ENCODE measurements at regions not wholly inside any gene's neighbourhood (a gene's known extent, or its start where the extent isn't known, plus 50 kb on each side); places are given as distances from the start of the nearest gene placed in this dataset.

GRCh38 chr22:49641770-49642313 is 185.8 kb downstream of the BRD1 start:
- DNase-seq (ENCODE audit: low read depth, low spot score) = no peak

- no peak for DNase-seq (ENCODE audit: low read depth, low spot score)
Observed at GRCh38 chr22:49640366-49641095, 187.1 kb downstream of the BRD1 start.

GRCh38 chr22:49639956-49640355 is 187.7 kb downstream of the BRD1 start:
- DNase-seq (ENCODE audit: low read depth, low spot score) = no peak

- no peak for DNase-seq (ENCODE audit: low read depth, low spot score)
Observed at GRCh38 chr22:49638788-49639187, 188.9 kb downstream of the BRD1 start.

GRCh38 chr22:49638001-49638400 is 189.7 kb downstream of the BRD1 start:
- no peak for DNase-seq (ENCODE audit: low read depth, low spot score)

DNA sequence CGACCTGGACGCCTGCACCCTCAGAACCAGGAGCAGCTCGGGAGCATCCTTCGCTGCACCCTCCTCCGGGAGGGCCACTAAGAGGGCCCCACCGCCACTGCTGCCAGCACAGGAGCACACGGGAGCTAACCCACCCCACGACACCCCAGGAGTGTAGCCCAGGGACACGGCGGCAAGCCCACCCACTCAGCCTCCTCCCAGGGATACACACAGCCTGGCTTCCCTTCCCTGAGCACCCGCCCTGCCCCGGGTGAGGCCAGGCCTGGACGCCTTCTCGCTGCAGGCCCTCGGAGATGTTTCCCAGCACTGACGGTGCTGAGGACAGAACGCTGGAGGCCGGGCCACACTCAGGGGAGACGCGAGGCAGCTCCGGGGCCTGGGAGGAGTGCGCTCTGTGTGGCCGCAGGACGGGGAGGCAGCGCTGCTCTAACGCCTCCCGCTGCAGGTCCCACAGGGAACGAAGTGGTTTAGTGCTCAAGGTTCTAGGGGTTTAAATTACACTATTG is 190.4 kb downstream of the BRD1 start:
- DNase-seq (ENCODE audit: low read depth, low spot score) = no peak

GRCh38 chr22:49636649-49637048 is 191.0 kb downstream of the BRD1 start:
- DNase-seq (ENCODE audit: low read depth, low spot score) = no peak

- DNase-seq (ENCODE audit: low read depth, low spot score) = no peak
Observed at GRCh38 chr22:49636214-49636613, 191.5 kb downstream of the BRD1 start.

- no peak for DNase-seq (ENCODE audit: low read depth, low spot score)
Observed at GRCh38 chr22:49634006-49634772, 193.5 kb downstream of the BRD1 start.

DNA sequence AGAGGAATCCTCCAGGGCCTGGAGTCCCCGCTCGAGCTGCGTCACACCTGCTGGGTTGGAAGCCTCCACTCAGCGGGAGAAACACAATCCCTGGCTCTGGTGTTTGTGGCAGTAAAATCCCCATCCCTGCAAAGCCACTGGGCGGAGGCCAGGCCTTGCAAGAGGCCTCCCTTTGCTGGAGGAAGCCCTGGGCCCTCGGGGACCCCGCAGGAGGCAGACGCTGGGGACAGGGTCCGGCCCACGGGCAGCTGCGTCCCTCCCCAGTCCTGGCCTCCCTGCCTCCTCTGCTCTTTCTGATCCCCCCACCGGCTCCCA is 194.7 kb downstream of the BRD1 start:
- DNase-seq (ENCODE audit: low read depth, low spot score) = no peak

DNA sequence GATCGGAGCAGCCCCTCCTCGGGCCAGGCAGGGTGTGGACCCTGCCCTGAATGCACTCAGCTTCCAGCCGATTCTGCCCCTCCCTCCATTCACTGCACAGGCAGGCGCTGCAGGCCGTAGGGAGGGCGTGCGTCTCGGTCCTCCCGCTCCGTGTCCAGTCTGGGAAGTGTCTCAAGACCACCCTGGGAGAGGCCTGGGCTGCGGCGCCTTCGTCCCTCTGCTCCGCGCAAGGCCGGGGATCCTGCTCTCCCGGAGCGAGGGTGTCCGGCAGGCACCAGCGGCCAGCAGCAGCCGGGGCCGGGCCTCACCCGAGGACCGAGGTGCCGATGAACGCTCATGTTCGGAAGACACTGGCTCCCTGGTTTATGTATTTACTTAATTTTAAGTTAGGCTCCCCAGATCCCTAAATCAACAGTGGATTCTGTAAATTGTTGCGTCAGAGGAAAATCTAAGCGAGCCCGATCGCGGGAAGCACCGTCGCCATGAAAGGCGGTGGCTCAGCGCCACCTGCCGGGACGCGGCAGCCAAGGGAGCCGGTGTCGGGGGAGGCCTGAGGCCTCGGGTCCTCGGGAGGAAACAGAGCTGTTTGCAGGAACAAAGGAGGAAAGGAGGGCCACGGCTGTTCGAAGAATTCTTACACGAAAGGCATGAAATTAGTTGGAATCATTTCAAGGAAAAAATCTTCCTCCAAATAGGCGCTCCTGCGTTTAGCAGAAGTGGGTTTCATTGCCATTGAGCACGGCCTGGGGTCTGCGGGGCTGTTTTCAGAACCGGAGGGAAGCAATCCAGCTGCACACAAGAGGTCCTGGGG is 195.3 kb downstream of the BRD1 start:
- DNase-seq (ENCODE audit: low read depth, low spot score) = no peak

DNA sequence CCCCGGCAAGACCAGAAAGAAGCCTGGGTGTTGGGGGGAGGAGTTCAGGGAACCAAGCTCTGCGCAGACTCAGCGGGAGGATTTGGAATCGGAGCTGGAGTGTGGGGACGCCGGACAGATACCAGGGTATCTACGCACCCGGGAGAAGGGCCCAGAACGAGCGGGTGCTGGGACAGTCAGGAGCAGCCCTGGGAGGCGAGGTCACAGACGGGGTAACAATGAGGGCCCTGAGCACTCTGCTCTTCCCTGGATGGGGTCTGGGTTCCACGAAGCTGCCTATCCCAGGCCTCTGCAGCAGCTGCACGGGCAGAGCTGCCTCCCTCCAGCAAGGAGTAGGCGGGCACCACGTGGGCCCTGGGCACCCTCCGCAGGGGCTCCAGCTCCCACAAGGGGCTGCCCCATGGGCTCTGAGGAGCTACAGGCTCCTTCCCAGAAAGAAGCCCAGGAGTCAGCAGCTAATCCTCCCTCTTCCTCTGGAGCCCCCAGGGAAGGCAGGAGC is 197.2 kb downstream of the BRD1 start:
- no peak for DNase-seq (ENCODE audit: low read depth, low spot score)

DNA sequence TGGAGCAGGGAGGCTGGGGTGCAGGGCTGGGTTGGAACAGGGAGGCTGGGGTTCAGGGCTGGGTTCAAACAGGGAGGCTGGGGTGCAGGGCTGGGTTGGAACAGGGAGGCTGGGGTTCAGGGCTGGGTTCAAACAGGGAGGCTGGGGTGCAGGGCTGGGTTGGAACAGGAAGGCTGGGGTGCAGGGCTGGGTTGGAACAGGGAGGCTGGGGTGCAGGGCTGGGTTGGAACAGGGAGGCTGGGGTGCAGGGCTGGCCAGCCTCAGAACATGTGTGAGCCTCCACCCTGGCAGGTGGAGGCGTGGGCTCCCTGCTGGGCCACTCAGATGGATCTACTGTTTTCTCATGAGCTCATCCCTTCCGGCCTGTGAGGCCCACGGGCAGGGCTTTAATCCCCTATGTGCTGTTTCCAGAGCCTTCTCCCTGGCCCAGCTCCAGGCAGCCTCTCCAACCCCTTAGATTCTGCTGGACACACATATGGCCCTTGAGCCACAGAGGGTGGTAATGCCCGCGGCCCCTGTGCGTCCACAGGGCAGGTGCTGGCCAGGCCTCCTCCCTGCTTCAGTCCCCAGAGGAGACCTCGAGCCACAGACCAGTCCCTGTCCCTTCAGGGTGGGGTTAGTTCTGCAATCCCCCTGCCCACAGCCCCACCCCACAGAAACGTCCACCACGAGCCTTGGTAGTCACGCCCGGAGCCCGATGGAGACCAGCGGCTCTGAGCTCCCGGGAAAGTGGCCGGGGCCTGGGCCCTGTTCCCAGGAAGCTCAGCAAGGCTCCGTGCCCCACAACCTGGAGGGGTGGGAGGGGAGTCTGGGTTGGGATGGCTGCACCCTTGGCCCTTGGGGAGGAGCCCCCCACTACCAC is 197.9 kb downstream of the BRD1 start:
- DNase-seq (ENCODE audit: low read depth, low spot score) = no peak

GRCh38 chr22:49629261-49629570 is 198.5 kb downstream of the BRD1 start:
- DNase-seq (ENCODE audit: low read depth, low spot score) = no peak

- no peak for DNase-seq (ENCODE audit: low read depth, low spot score)
Observed at GRCh38 chr22:49628391-49629260, 199.0 kb downstream of the BRD1 start.

- DNase-seq (ENCODE audit: low read depth, low spot score) = no peak
Observed at GRCh38 chr22:49627217-49628181, 200.2 kb downstream of the BRD1 start.

DNA sequence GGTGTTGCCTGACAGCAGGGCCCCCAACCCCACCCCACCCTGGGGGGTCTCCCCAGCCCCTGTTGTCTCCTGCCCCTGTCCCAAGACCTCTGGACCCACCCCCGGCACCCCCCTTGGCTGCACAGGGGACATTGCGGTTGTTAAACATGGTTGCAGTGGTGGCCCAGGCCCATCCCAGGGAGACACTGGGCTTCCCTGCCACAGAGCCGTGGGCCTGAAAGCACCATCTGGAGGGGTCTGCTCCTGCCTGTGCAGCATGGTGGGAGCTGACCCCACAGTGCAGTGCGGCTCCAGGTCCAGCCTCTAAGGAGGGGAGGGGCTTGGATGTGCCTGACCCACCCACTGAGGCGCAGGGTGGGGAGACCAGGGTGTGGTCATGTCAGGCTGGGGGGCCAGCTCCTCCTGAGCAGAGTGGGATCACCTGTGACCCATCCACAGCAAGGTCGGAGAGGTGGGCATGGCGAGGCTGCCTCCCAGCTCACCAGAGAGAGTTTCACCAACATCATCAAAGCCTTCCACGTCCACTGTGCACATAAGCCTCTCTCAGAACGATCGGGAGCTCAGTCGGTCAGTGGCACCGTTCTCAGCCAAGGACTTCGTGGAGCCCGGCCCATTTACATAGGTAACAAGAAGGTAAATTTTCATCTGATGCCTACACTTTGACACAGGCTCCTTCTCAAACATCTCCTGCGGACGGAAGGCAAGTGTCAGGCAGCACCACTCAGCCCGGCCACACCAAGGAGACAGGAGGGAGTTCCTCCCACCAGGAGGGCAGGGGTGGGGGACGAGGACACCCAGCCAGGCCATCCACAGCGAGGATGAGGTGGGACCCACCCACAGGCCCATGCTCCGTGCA is 201.1 kb downstream of the BRD1 start:
- DNase-seq (ENCODE audit: low read depth, low spot score) = no peak
